ENCODE measurements at regions not wholly inside any gene's neighbourhood (a gene's known extent, or its start where the extent isn't known, plus 50 kb on each side); places are given as distances from the start of the nearest gene placed in this dataset.

DNA sequence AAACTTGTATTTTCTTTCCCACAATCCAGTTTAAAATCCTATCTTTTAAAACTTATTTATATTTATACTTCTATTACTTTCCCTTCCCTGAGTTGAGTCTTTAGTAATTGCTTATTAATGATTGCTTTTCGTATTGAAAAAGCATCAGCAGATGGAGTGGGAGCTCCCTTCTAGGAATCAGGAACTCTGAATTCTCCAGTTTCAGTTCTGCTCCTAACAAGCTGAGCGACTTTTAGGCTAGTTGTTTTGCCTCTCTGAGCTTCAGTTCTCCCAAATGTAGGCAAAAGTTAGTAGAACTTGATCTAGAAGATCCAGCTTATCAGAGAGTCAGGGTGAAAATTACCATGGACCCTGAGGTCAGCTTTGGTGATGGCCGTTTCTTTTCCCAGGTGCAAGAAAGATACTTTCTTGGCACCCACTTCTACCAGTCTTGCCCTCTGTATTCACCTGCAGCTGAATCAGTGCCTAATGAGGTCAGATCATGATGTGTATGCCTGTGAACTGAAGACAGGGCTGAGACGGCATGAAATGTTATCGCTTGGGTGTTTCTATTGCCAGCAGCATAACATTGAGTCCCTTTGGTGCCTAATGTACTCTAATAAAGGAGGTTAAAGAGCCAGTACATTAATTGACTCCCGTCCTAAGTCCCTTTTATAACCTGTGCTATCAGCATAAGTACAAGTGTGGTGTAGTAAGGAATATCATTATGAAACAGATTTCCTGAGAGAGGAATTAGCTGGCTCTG is 194.5 kb upstream of the TBC1D5 start:
- Histone ChIP-seq H3K4me3 (no peak overlapping the region), H3K27me3 (no peaks in the 10 kb centered on the region), H3K4me1 (ENCODE audit: insufficient read depth) (no peaks in the 10 kb centered on the region), H3K27ac (no peak overlapping the region), H3K36me3 (no peaks in the 10 kb centered on the region), H3K9me3 (no peaks in the 10 kb centered on the region)
- no peak for TF ChIP-seq POLR2A (IDR thresholded peaks at IDR 0.05)
- no peak for TF ChIP-seq EP300 (IDR thresholded peaks at IDR 0.05)
- TF ChIP-seq, protein P1, sequence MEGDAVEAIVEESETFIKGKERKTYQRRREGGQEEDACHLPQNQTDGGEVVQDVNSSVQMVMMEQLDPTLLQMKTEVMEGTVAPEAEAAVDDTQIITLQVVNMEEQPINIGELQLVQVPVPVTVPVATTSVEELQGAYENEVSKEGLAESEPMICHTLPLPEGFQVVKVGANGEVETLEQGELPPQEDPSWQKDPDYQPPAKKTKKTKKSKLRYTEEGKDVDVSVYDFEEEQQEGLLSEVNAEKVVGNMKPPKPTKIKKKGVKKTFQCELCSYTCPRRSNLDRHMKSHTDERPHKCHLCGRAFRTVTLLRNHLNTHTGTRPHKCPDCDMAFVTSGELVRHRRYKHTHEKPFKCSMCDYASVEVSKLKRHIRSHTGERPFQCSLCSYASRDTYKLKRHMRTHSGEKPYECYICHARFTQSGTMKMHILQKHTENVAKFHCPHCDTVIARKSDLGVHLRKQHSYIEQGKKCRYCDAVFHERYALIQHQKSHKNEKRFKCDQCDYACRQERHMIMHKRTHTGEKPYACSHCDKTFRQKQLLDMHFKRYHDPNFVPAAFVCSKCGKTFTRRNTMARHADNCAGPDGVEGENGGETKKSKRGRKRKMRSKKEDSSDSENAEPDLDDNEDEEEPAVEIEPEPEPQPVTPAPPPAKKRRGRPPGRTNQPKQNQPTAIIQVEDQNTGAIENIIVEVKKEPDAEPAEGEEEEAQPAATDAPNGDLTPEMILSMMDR (IDR thresholded peaks at IDR 0.05) = no peak
- 79 to 88% (median 84%) methylated on average over 6 of the region's 6 CpGs for WGBS, 3 donors
- no peak for DNase-seq
- intact Hi-C loops (cut with DNase I) = no loop called here

DNA sequence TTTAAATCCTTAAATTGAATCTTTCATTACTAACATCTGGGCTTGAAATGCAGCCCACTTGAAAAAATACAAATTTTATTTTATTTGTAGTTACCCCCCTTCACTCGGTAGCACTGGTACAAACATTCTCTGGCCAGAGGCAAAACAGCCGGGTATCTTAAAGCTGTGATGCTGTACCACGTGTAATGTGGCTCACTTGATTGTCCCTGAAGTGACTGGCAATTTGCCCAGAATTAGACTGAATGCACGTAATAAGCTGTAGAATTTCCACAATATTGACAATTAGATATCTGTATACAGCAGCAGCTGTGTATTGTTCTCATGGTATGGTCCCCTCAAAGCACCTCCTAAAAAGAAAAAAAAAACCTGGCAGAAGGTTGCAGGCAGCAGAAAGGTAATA is 192.8 kb upstream of the TBC1D5 start:
- Histone ChIP-seq H3K36me3 (no peaks in the 10 kb centered on the region), H3K9me3 (no peaks in the 10 kb centered on the region), H3K4me1 (ENCODE audit: insufficient read depth) (no peaks in the 10 kb centered on the region), H3K27ac (no peak overlapping the region), H3K4me3 (no peak overlapping the region), H3K27me3 (no peaks in the 10 kb centered on the region)
- no peak for DNase-seq
- intact Hi-C loops (cut with DNase I) = no loop called here
- no peak for TF ChIP-seq EP300 (IDR thresholded peaks at IDR 0.05)
- TF ChIP-seq POLR2A (IDR thresholded peaks at IDR 0.05) = no peak
- TF ChIP-seq, protein P1 (IDR thresholded peaks at IDR 0.05) = no peak
- WGBS, 3 donors = 18 to 40% (median 26%) methylated on average over 4 of the region's 4 CpGs

DNA sequence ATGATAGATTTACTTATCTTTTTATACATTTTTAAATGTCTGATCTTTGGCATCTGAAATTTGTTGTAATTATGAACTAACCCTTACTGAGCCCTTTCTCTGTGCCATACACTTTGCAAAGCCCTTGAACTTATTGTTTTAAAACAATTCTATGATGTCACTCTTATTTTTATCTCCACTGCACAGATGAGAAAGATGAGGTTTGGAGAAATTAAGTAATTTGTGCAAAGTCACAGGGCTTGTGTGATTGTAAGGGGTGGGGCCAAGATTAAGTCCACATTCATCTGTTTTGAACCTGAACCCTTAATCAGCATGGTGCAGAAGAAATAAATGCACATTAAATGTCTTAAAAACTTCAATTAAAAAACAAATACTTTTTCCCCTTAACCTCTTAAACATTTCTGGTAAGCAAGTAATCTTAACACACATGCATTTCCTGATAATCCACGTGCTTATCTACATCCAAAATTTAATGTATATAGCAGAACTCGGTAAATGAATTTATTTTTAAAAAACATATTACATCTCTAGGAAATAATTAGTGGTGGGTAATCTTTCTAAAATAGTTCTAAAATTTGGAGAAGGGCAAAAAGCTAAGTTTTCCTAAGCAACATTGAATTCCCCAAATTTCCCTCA is 189.8 kb upstream of the TBC1D5 start:
- WGBS, 3 donors = 60 to 71% (median 69%) methylated on average over 2 of the region's 2 CpGs
- Histone ChIP-seq H3K9me3 (no peaks in the 10 kb centered on the region), H3K4me1 (ENCODE audit: insufficient read depth) (no peaks in the 10 kb centered on the region), H3K4me3 (no peak overlapping the region), H3K27me3 (no peaks in the 10 kb centered on the region), H3K36me3 (no peaks in the 10 kb centered on the region), H3K27ac (no peak overlapping the region)
- intact Hi-C loops (cut with DNase I) = no loop called here
- no peak for DNase-seq
- TF ChIP-seq, protein P1 (IDR thresholded peaks at IDR 0.05) = no peak
- TF ChIP-seq EP300 (IDR thresholded peaks at IDR 0.05) (no peak), POLR2A (IDR thresholded peaks at IDR 0.05) (no peak)

DNA sequence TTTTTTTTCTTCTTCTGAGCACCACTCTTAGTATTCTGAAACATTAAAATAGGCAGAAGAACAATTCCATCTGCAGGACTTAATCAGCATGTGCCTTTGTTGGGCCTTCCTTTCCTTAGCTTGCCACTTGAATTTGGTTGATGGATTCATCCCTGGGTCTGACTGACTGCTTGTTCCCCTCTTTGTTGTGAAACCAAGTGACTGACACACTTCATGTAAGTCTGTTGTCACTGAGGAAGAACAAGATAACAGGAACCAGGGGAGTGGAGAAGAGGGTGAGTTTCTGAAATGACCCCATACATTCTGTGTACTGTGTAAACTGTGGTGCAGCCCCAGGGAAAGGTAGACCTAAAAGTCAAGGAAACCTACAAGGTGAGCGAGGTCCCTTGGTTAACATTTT is 188.7 kb upstream of the TBC1D5 start:
- Histone ChIP-seq H3K4me3 (no peak overlapping the region), H3K27me3 (no peaks in the 10 kb centered on the region), H3K4me1 (ENCODE audit: insufficient read depth) (no peaks in the 10 kb centered on the region), H3K9me3 (no peaks in the 10 kb centered on the region), H3K27ac (no peak overlapping the region), H3K36me3 (no peaks in the 10 kb centered on the region)
- no peak for DNase-seq
- TF ChIP-seq EP300 (IDR thresholded peaks at IDR 0.05) = no peak
- TF ChIP-seq, protein P1 (IDR thresholded peaks at IDR 0.05) = no peak
- no peak for TF ChIP-seq POLR2A (IDR thresholded peaks at IDR 0.05)
- WGBS, 3 donors = 92 to 100% (median 97%) methylated on average over 1 of the region's 1 CpG
- intact Hi-C loops (cut with DNase I) = no loop called here

All from ovary (tissue), 7 donors.